ENCODE measurements at regions not wholly inside any gene's neighbourhood (a gene's known extent, or its start where the extent isn't known, plus 50 kb on each side); places are given as distances from the start of the nearest gene placed in this dataset.

GRCh38 chr5:139733698-139734538 lies 61.7 kb upstream of the PSD2 start:
- Mint-ChIP-seq H3K27ac (no peak overlapping the region), H3K36me3 (ENCODE audit: low read depth) (no peaks in the 10 kb centered on the region), H3K9me3 (no peaks in the 10 kb centered on the region), H3K4me3 (no peak overlapping the region), H3K4me1 (ENCODE audit: low read depth) (no peaks in the 10 kb centered on the region), H3K27me3 (peaks cover 2% of the 10 kb centered on the region)
- intact Hi-C loops (cut with micrococcal nuclease) = no loop called here

- no peak overlapping the region for H3K4me3 Mint-ChIP-seq
- intact Hi-C loops (cut with micrococcal nuclease) = no loop called here
- H3K36me3 Mint-ChIP-seq (ENCODE audit: low read depth) = no peaks in the 10 kb centered on the region
- H3K9me3 Mint-ChIP-seq = no peaks in the 10 kb centered on the region
- no peaks in the 10 kb centered on the region for H3K4me1 Mint-ChIP-seq (ENCODE audit: low read depth)
- H3K27me3 Mint-ChIP-seq = peaks cover 2% of the 10 kb centered on the region
- no peak overlapping the region for H3K27ac Mint-ChIP-seq
These were observed 61.1 kb upstream of the PSD2 start for GRCh38 chr5:139734539-139734916.

- H3K4me3 Mint-ChIP-seq = no peak overlapping the region
These were observed 57.1 kb upstream of the PSD2 start for GRCh38 chr5:139738193-139739149.

DNA sequence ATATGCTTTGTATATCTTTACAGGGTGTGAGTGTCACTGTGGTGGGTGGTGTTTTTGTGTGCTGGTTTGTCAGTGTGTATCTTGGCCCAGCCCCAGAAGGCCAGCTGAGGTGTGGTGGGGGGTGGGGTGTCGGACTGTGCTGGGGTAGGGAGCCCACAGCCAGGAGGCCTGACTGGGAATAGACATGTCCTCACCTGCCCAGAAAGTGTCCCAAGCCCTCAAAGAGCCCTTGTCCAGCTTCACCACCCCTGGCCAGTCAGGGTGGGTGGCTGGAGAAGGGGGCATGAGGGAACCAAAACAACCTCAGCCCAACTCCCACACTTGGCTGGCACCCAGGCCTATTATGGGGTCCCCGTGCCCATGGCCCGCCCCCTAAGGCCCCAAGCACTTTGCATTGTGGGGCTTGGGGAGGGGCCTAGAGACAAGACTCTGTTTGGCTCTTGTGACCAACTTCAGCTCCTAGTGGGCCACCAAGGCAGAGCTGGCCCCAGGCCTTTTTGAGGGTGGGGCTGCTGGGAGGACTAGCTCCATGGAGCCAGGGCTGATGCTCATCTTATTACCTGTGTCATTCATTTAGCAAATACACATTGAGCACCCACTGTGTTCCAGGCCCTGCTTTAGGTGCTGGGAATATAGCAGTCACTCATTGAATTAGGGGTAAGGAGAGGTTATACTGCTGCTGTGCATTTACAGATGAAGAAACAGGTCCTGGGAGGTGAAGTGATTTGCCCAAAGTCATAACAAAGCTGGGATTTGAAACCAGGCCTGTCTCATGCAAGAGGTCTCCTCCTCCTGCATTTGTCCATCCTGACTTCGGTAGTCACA lies 56.2 kb upstream of the PSD2 start:
- Mint-ChIP-seq H3K9me3 (no peaks in the 10 kb centered on the region), H3K4me3 (no peak overlapping the region)
- intact Hi-C loops (cut with micrococcal nuclease) = no loop called here

More at GRCh38 chr5:139738193-139739149, 57.1 kb upstream of the PSD2 start:
- intact Hi-C loops (cut with micrococcal nuclease) = no loop called here
- Mint-ChIP-seq H3K9me3 (no peaks in the 10 kb centered on the region), H3K4me1 (ENCODE audit: low read depth) (peaks cover 5% of the 10 kb centered on the region), H3K27ac (no peak overlapping the region), H3K36me3 (ENCODE audit: low read depth) (no peaks in the 10 kb centered on the region), H3K27me3 (peaks cover 14% of the 10 kb centered on the region)

GRCh38 chr5:139740138-139740991 lies 55.2 kb upstream of the PSD2 start:
- no peak overlapping the region for H3K4me3 Mint-ChIP-seq
- peaks cover 31% of the 10 kb centered on the region for H3K27me3 Mint-ChIP-seq
- intact Hi-C loops (cut with micrococcal nuclease) = no loop called here
- peaks cover 17% of the 10 kb centered on the region for H3K4me1 Mint-ChIP-seq (ENCODE audit: low read depth)
- no peak overlapping the region for H3K27ac Mint-ChIP-seq
- no peaks in the 10 kb centered on the region for H3K36me3 Mint-ChIP-seq (ENCODE audit: low read depth)
- H3K9me3 Mint-ChIP-seq = no peaks in the 10 kb centered on the region

More for the DNA sequence above, 56.2 kb upstream of the PSD2 start:
- peaks cover 12% of the 10 kb centered on the region for H3K4me1 Mint-ChIP-seq (ENCODE audit: low read depth)
- peaks cover 21% of the 10 kb centered on the region for H3K27me3 Mint-ChIP-seq
- no peaks in the 10 kb centered on the region for H3K36me3 Mint-ChIP-seq (ENCODE audit: low read depth)
- no peak overlapping the region for H3K27ac Mint-ChIP-seq

DNA sequence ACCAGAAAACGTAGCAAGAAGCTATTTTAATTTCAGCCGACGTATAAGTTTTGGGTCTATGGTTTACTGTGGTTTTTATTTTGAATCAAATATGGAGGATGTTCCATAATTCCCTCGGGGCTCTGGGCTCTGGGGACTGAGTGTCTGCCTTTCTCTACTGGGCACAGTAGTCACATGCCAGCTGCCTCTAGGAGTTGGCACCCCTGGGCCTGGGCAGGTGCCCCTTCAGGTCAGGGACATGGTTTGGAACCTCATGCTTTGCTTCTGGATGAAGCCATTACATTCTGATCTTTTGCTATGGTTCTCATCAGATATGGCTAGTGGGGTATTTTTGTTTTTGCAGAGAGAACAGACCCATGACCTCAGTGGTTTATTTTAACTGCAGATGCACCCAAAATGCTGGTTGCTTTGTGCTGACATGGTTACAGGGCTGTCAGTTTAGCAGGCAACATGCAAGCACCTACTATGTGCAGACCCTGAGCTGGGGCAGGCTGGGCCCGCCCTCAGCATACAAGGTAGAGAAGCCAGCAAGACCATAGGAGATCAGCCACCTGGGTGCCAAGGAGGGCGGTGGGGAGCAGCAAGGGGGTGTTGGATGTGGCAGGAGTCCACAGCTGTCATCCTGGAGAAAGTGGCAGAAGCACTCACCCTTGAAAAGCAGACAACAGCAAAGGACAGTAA lies 54.5 kb upstream of the PSD2 start:
- H3K36me3 Mint-ChIP-seq (ENCODE audit: low read depth) = no peaks in the 10 kb centered on the region
- H3K9me3 Mint-ChIP-seq = no peaks in the 10 kb centered on the region
- peaks cover 23% of the 10 kb centered on the region for H3K4me1 Mint-ChIP-seq (ENCODE audit: low read depth)
- H3K27me3 Mint-ChIP-seq = peaks cover 38% of the 10 kb centered on the region
- H3K27ac Mint-ChIP-seq = no peak overlapping the region
- H3K4me3 Mint-ChIP-seq = no peak overlapping the region
- intact Hi-C loops (cut with micrococcal nuclease) = no loop called here

GRCh38 chr5:139741823-139742172 lies 53.8 kb upstream of the PSD2 start:
- Mint-ChIP-seq H3K27ac (no peak overlapping the region), H3K27me3 (peaks cover 44% of the 10 kb centered on the region), H3K4me3 (no peak overlapping the region), H3K9me3 (no peaks in the 10 kb centered on the region), H3K4me1 (ENCODE audit: low read depth) (peaks cover 29% of the 10 kb centered on the region), H3K36me3 (ENCODE audit: low read depth) (no peaks in the 10 kb centered on the region)
- intact Hi-C loops (cut with micrococcal nuclease) = no loop called here

- H3K27me3 Mint-ChIP-seq = peaks cover 49% of the 10 kb centered on the region
- H3K4me3 Mint-ChIP-seq = no peak overlapping the region
- no peak overlapping the region for H3K27ac Mint-ChIP-seq
- H3K9me3 Mint-ChIP-seq = no peaks in the 10 kb centered on the region
- intact Hi-C loops (cut with micrococcal nuclease) = no loop called here
- H3K36me3 Mint-ChIP-seq (ENCODE audit: low read depth) = no peaks in the 10 kb centered on the region
- peaks cover 34% of the 10 kb centered on the region for H3K4me1 Mint-ChIP-seq (ENCODE audit: low read depth)
These were observed 53.3 kb upstream of the PSD2 start for GRCh38 chr5:139742173-139742903.

GRCh38 chr5:139743001-139743771 lies 52.4 kb upstream of the PSD2 start:
- no peak overlapping the region for H3K27ac Mint-ChIP-seq
- intact Hi-C loops (cut with micrococcal nuclease) = no loop called here
- no peaks in the 10 kb centered on the region for H3K36me3 Mint-ChIP-seq (ENCODE audit: low read depth)
- no peak overlapping the region for H3K4me3 Mint-ChIP-seq
- peaks cover 56% of the 10 kb centered on the region for H3K27me3 Mint-ChIP-seq
- no peaks in the 10 kb centered on the region for H3K9me3 Mint-ChIP-seq
- H3K4me1 Mint-ChIP-seq (ENCODE audit: low read depth) = peaks cover 43% of the 10 kb centered on the region

- H3K4me3 Mint-ChIP-seq = no peak overlapping the region
- intact Hi-C loops (cut with micrococcal nuclease) = no loop called here
- H3K9me3 Mint-ChIP-seq = no peaks in the 10 kb centered on the region
- peaks cover 49% of the 10 kb centered on the region for H3K4me1 Mint-ChIP-seq (ENCODE audit: low read depth)
- no peaks in the 10 kb centered on the region for H3K36me3 Mint-ChIP-seq (ENCODE audit: low read depth)
- no peak overlapping the region for H3K27ac Mint-ChIP-seq
- peaks cover 62% of the 10 kb centered on the region for H3K27me3 Mint-ChIP-seq
These were observed 51.8 kb upstream of the PSD2 start for GRCh38 chr5:139743804-139744203.

GRCh38 chr5:139744471-139745131 lies 51.0 kb upstream of the PSD2 start:
- H3K27ac Mint-ChIP-seq = no peak overlapping the region
- no peaks in the 10 kb centered on the region for H3K36me3 Mint-ChIP-seq (ENCODE audit: low read depth)
- H3K4me3 Mint-ChIP-seq = no peak overlapping the region

More at GRCh38 chr5:139744471-139745131, 51.0 kb upstream of the PSD2 start:
- intact Hi-C loops (cut with micrococcal nuclease) = loop anchor here (5.0 kb wide), 1 partner anchor 47 kb away; no protein-coding TSS in a partner anchor
- Mint-ChIP-seq H3K9me3 (no peaks in the 10 kb centered on the region), H3K27me3 (peaks cover 70% of the 10 kb centered on the region), H3K4me1 (ENCODE audit: low read depth) (peaks cover 53% of the 10 kb centered on the region)

Data from dendritic cell treated with granulocyte-macrophage colony-stimulating factor and Interleukin-4, amounts not matched to agents 40 ng/mL and 50 ng/mL, for 4 days (primary cell).